Esophagus squamous epithelium (tissue), 5 donors: ENCODE measurements at regions not wholly inside any gene's neighbourhood (a gene's known extent, or its start where the extent isn't known, plus 50 kb on each side); places are given as distances from the start of the nearest gene placed in this dataset.

Experiments
- DNase-seq: peaks from one replicate; lab custom pipeline; 2025; lab: John Stamatoyannopoulos, UW
- H3K27ac ChIP-seq, 4 donors: fragments of 200-600 bp; sonication (generic); one replicate each; pipeline ENCODE4 v1.5.1; 2016 to 2019; ENCODE audit warnings: mild to moderate bottlenecking in 1 of 4
- H3K27me3 ChIP-seq, 4 donors: fragments of 200-600 bp; sonication (generic); 1 replicate in 3 of 4; 2 replicates in 1 of 4; pipeline versions ENCODE4 v1.5.1 to v1.6.0; 2017 to 2021; ENCODE audit warnings: antibody characterized with exemption in 1 of 4
- H3K36me3 ChIP-seq, 3 donors: fragments of 200-600 bp; sonication (generic); one replicate each; pipeline ENCODE4 v1.5.1; 2016 to 2019
- H3K4me1 ChIP-seq, 3 donors: fragments of 200-600 bp; sonication (generic); one replicate each; pipeline ENCODE4 v1.5.1; 2017 to 2019
- H3K4me3 ChIP-seq, 4 donors: fragments of 200-600 bp; sonication (generic); 1 replicate in 3 of 4; 2 replicates in 1 of 4; pipeline ENCODE4 v1.5.1; 2016 to 2019; ENCODE audit warnings: mild to moderate bottlenecking in 2 of 4, moderate library complexity in 1 of 4
- H3K9me3 ChIP-seq, 3 donors: fragments of 200-600 bp; sonication (generic); one replicate each; pipeline ENCODE4 v1.5.1; 2016 to 2019
- CTCF ChIP-seq, 6 experiments: fragments of 450-650 bp in 4 of 6; fragments of 200-600 bp in 2 of 6; sonication (generic) in 2 of 6; IDR thresholded peaks; one replicate each; pipeline ENCODE4 v1.5.1; 2016 to 2019; ENCODE audit warnings: antibody characterized with exemption in 6 of 6, mild to moderate bottlenecking in 4 of 6, moderate library complexity in 4 of 6
- POLR2A ChIP-seq, 4 donors: fragments of 450-650 bp; IDR thresholded peaks; one replicate each; pipeline ENCODE4 v1.6.1; 2017; ENCODE audit warnings: antibody characterized with exemption in 4 of 4, mild to moderate bottlenecking in 4 of 4, moderate library complexity in 3 of 4
- WGBS, 2 donors: methylation state at CpG; one replicate each; pipeline ENCODE4 v1.1.5; 2018; 5-methylcytosine and 5-hydroxymethylcytosine counted together
- intact Hi-C: fragments of 100-400 bp; cut with DNase I; formaldehyde crosslinking; loops from one replicate; pipeline ENCODE4 v1.15.0; 2022
- donor health status: DM: yes; HTN: yes; CAD: no.

- H3K9me3 ChIP-seq, result no peaks in the 10 kb centered on the region
- no peak overlapping the region for H3K4me3 ChIP-seq
- H3K27ac ChIP-seq, result no peak overlapping the region
- no peaks in the 10 kb centered on the region for H3K4me1 ChIP-seq
- no peaks in the 10 kb centered on the region for H3K36me3 ChIP-seq
- WGBS, 2 donors, result 57 to 62% methylated on average over 4 of the region's 4 CpGs
- intact Hi-C loops, result no loop called here
- no peaks in the 10 kb centered on the region for H3K27me3 ChIP-seq
- DNase-seq, result no peak
- no peak for TF ChIP-seq POLR2A (IDR thresholded peaks at IDR 0.05)
- TF ChIP-seq CTCF (IDR thresholded peaks at IDR 0.05), result no peak
Observed at GRCh38 chr12:91954326-91954725, 191.3 kb downstream of the BTG1 start.

- Histone ChIP-seq H3K27me3 (no peaks in the 10 kb centered on the region), H3K27ac (no peak overlapping the region), H3K4me3 (no peak overlapping the region), H3K9me3 (no peaks in the 10 kb centered on the region), H3K4me1 (no peaks in the 10 kb centered on the region), H3K36me3 (no peaks in the 10 kb centered on the region)
- DNase-seq, result no peak
- TF ChIP-seq POLR2A (IDR thresholded peaks at IDR 0.05), result no peak
- TF ChIP-seq CTCF (IDR thresholded peaks at IDR 0.05), result no peak
- intact Hi-C loops, result no loop called here
Observed at GRCh38 chr12:91952916-91953315, 192.7 kb downstream of the BTG1 start.

- DNase-seq, result no peak
- no peaks in the 10 kb centered on the region for H3K36me3 ChIP-seq
- H3K27ac ChIP-seq, result no peak overlapping the region
- H3K27me3 ChIP-seq, result no peaks in the 10 kb centered on the region
- no peak overlapping the region for H3K4me3 ChIP-seq
- H3K9me3 ChIP-seq, result no peaks in the 10 kb centered on the region
- H3K4me1 ChIP-seq, result no peaks in the 10 kb centered on the region
- intact Hi-C loops, result no loop called here
- 93 to 94% methylated on average over 5 of the region's 5 CpGs for WGBS, 2 donors
- TF ChIP-seq CTCF (IDR thresholded peaks at IDR 0.05), result no peak
- no peak for TF ChIP-seq POLR2A (IDR thresholded peaks at IDR 0.05)
Observed at GRCh38 chr12:91951571-91951970, 194.1 kb downstream of the BTG1 start.

- Histone ChIP-seq H3K27ac (no peak overlapping the region), H3K4me1 (no peaks in the 10 kb centered on the region), H3K9me3 (no peaks in the 10 kb centered on the region), H3K27me3 (no peaks in the 10 kb centered on the region), H3K36me3 (no peaks in the 10 kb centered on the region), H3K4me3 (no peak overlapping the region)
- no peak for DNase-seq
- intact Hi-C loops, result no loop called here
- 70 to 77% methylated on average over 3 of the region's 3 CpGs for WGBS, 2 donors
- no peak for TF ChIP-seq POLR2A (IDR thresholded peaks at IDR 0.05)
- TF ChIP-seq CTCF (IDR thresholded peaks at IDR 0.05), result no peak
Observed at GRCh38 chr12:91948504-91948903, 197.1 kb downstream of the BTG1 start.

GRCh38 chr12:91947459-91947858 is 198.2 kb downstream of the BTG1 start:
- Histone ChIP-seq H3K27me3 (no peaks in the 10 kb centered on the region), H3K36me3 (no peaks in the 10 kb centered on the region), H3K4me3 (no peak overlapping the region), H3K4me1 (no peaks in the 10 kb centered on the region), H3K27ac (no peak overlapping the region), H3K9me3 (no peaks in the 10 kb centered on the region)
- 60 to 92% methylated on average over 5 of the region's 5 CpGs for WGBS, 2 donors
- intact Hi-C loops, result no loop called here
- TF ChIP-seq CTCF (IDR thresholded peaks at IDR 0.05), result no peak
- no peak for TF ChIP-seq POLR2A (IDR thresholded peaks at IDR 0.05)
- no peak for DNase-seq
